HG02588 (cell line): ENCODE measurements at regions not wholly inside any gene's neighbourhood (a gene's known extent, or its start where the extent isn't known, plus 50 kb on each side); places are given as distances from the start of the nearest gene placed in this dataset.

Experiments
- ATAC-seq: cut with Tn5 transposase; IDR thresholded peaks from one replicate; pipeline ENCODE4 v1.9.1; 2021; ENCODE audit warnings: mild to moderate bottlenecking, moderate library complexity; ENCODE audit not compliant: unreplicated experiment

- no peak for ATAC-seq
These were observed 232.6 kb upstream of the HABP2 start for GRCh38 chr10:113320211-113320610.

GRCh38 chr10:113320987-113321386 is 231.9 kb upstream of the HABP2 start:
- no peak for ATAC-seq

- no peak for ATAC-seq
These were observed 230.0 kb upstream of the HABP2 start for GRCh38 chr10:113322843-113323242.

- no peak for ATAC-seq
These were observed 228.9 kb upstream of the HABP2 start for GRCh38 chr10:113323985-113324384.

- peak; percentile 88 for ATAC-seq
These were observed 226.4 kb upstream of the HABP2 start for GRCh38 chr10:113326160-113327111.

- ATAC-seq, result no peak
These were observed 223.7 kb upstream of the HABP2 start for GRCh38 chr10:113329121-113329596.

- ATAC-seq, result no peak
These were observed 220.9 kb upstream of the HABP2 start for GRCh38 chr10:113331961-113332360.

GRCh38 chr10:113333313-113333712 is 219.5 kb upstream of the HABP2 start:
- no peak for ATAC-seq

GRCh38 chr10:113335592-113335991 is 217.3 kb upstream of the HABP2 start:
- ATAC-seq, result no peak

- ATAC-seq, result no peak
These were observed 216.2 kb upstream of the HABP2 start for GRCh38 chr10:113336549-113337130.

- ATAC-seq, result no peak
These were observed 215.7 kb upstream of the HABP2 start for GRCh38 chr10:113337142-113337541.

GRCh38 chr10:113339121-113339520 is 213.7 kb upstream of the HABP2 start:
- ATAC-seq, result no peak

GRCh38 chr10:113340282-113340681 is 212.6 kb upstream of the HABP2 start:
- ATAC-seq, result no peak

- ATAC-seq, result no peak
These were observed 211.7 kb upstream of the HABP2 start for GRCh38 chr10:113341138-113341537.

- no peak for ATAC-seq
These were observed 206.8 kb upstream of the HABP2 start for GRCh38 chr10:113345826-113346624.

GRCh38 chr10:113347508-113347907 is 205.3 kb upstream of the HABP2 start:
- no peak for ATAC-seq

- ATAC-seq, result no peak
These were observed 204.2 kb upstream of the HABP2 start for GRCh38 chr10:113348694-113349093.

- no peak for ATAC-seq
These were observed 202.4 kb upstream of the HABP2 start for GRCh38 chr10:113350311-113351040.

- ATAC-seq, result no peak
These were observed 198.1 kb upstream of the HABP2 start for GRCh38 chr10:113354711-113355110.

- no peak for ATAC-seq
These were observed 195.8 kb upstream of the HABP2 start for GRCh38 chr10:113356794-113357680.
